ENCODE measurements at regions not wholly inside any gene's neighbourhood (a gene's known extent, or its start where the extent isn't known, plus 50 kb on each side); places are given as distances from the start of the nearest gene placed in this dataset.
"Not testable (repeated sequence)": the region's sequence is repeated elsewhere in the genome, so short reads cannot be mapped to it uniquely, and the experiment has no call there.

- peak; percentile 85 for DNase-seq (ENCODE audit: low read depth)
- no peak for TF ChIP-seq CTCF (conservative IDR thresholded peaks at IDR 0.05; ENCODE audit: low read depth, low read length)
Measured at GRCh38 chr10:125411724-125412123, 251.4 kb upstream of the CTBP2 start.

GRCh38 chr10:125409756-125410155 is 249.4 kb upstream of the CTBP2 start:
- DNase-seq (ENCODE audit: low read depth): no peak
- TF ChIP-seq CTCF (conservative IDR thresholded peaks at IDR 0.05; ENCODE audit: low read depth, low read length): no peak
- H3K4me3 ChIP-seq (ENCODE audit: low read depth, low read length): no peak overlapping the region

More at GRCh38 chr10:125411724-125412123, 251.4 kb upstream of the CTBP2 start:
- no peak overlapping the region for H3K4me3 ChIP-seq (ENCODE audit: low read depth, low read length)

- no peak overlapping the region for H3K4me3 ChIP-seq (ENCODE audit: low read depth, low read length)
- no peak for DNase-seq (ENCODE audit: low read depth)
- no peak for TF ChIP-seq CTCF (conservative IDR thresholded peaks at IDR 0.05; ENCODE audit: low read depth, low read length)
Measured at GRCh38 chr10:125407557-125407956, 247.2 kb upstream of the CTBP2 start.

GRCh38 chr10:125407000-125407502 is 246.7 kb upstream of the CTBP2 start:
- peak; percentile 7 for DNase-seq (ENCODE audit: low read depth)
- no peak for TF ChIP-seq CTCF (conservative IDR thresholded peaks at IDR 0.05; ENCODE audit: low read depth, low read length)
- H3K4me3 ChIP-seq (ENCODE audit: low read depth, low read length): no peak overlapping the region

- not testable (repeated sequence) for DNase-seq (ENCODE audit: low read depth); H3K4me3 ChIP-seq (ENCODE audit: low read depth, low read length)
Measured at GRCh38 chr10:125404902-125405301, 244.5 kb upstream of the CTBP2 start.

- no peak overlapping the region for H3K4me3 ChIP-seq (ENCODE audit: low read depth, low read length)
- DNase-seq (ENCODE audit: low read depth): no peak
- TF ChIP-seq CTCF (conservative IDR thresholded peaks at IDR 0.05; ENCODE audit: low read depth, low read length): no peak
Measured at GRCh38 chr10:125401462-125401861, 241.1 kb upstream of the CTBP2 start.

GRCh38 chr10:125399289-125399688 is 238.9 kb upstream of the CTBP2 start:
- no peak overlapping the region for H3K4me3 ChIP-seq (ENCODE audit: low read depth, low read length)
- no peak for DNase-seq (ENCODE audit: low read depth)
- no peak for TF ChIP-seq CTCF (conservative IDR thresholded peaks at IDR 0.05; ENCODE audit: low read depth, low read length)

All from choroid plexus epithelial cell (primary cell).